ENCODE measurements at regions not wholly inside any gene's neighbourhood (a gene's known extent, or its start where the extent isn't known, plus 50 kb on each side); places are given as distances from the start of the nearest gene placed in this dataset.
"Not testable (repeated sequence)": the region's sequence is repeated elsewhere in the genome, so short reads cannot be mapped to it uniquely, and the experiment has no call there.

- DNase-seq: no peak
Measured at GRCh38 chr12:28693565-28694219, 455.4 kb upstream of the FAR2 start.

- DNase-seq: no peak
Measured at GRCh38 chr12:28698553-28698952, 450.5 kb upstream of the FAR2 start.

- no peak for DNase-seq
Measured at GRCh38 chr12:28699029-28699428, 450.0 kb upstream of the FAR2 start.

- no peak for DNase-seq
Measured at GRCh38 chr12:28700161-28700560, 448.9 kb upstream of the FAR2 start.

- no peak for DNase-seq
Measured at GRCh38 chr12:28704477-28705169, 444.5 kb upstream of the FAR2 start.

GRCh38 chr12:28708918-28709371 lies 440.1 kb upstream of the FAR2 start:
- no peak for DNase-seq

GRCh38 chr12:28709986-28710685 lies 438.9 kb upstream of the FAR2 start:
- no peak for DNase-seq

- no peak for DNase-seq
Measured at GRCh38 chr12:28710882-28711281, 438.2 kb upstream of the FAR2 start.

- no peak for DNase-seq
Measured at GRCh38 chr12:28711421-28711820, 437.7 kb upstream of the FAR2 start.

- DNase-seq: no peak
Measured at GRCh38 chr12:28742791-28743190, 406.3 kb upstream of the FAR2 start.

- DNase-seq: no peak
Measured at GRCh38 chr12:28746734-28747325, 402.2 kb upstream of the FAR2 start.

- DNase-seq: no peak
Measured at GRCh38 chr12:28750946-28751685, 398.0 kb upstream of the FAR2 start.

- DNase-seq: no peak
Measured at GRCh38 chr12:28755027-28755426, 394.1 kb upstream of the FAR2 start.

GRCh38 chr12:28759333-28759732 lies 389.7 kb upstream of the FAR2 start:
- DNase-seq: no peak

- not testable (repeated sequence) for DNase-seq
Measured at GRCh38 chr12:28760040-28760903, 388.8 kb upstream of the FAR2 start.

GRCh38 chr12:28761897-28762296 lies 387.2 kb upstream of the FAR2 start:
- not testable (repeated sequence) for DNase-seq

GRCh38 chr12:28766398-28766797 lies 382.7 kb upstream of the FAR2 start:
- no peak for DNase-seq

- no peak for DNase-seq
Measured at GRCh38 chr12:28767836-28768348, 381.2 kb upstream of the FAR2 start.

- DNase-seq: no peak
Measured at GRCh38 chr12:28770322-28770721, 378.8 kb upstream of the FAR2 start.

GRCh38 chr12:28771968-28772367 lies 377.1 kb upstream of the FAR2 start:
- no peak for DNase-seq

GRCh38 chr12:28775556-28775955 lies 373.5 kb upstream of the FAR2 start:
- no peak for DNase-seq

GRCh38 chr12:28776220-28776619 lies 372.9 kb upstream of the FAR2 start:
- no peak for DNase-seq

Data from RPMI8226 (cell line).